H1 (cell line): ENCODE measurements at regions not wholly inside any gene's neighbourhood (a gene's known extent, or its start where the extent isn't known, plus 50 kb on each side); places are given as distances from the start of the nearest gene placed in this dataset.

Experiments
- BCL11A ChIP-seq, 2 experiments: IDR thresholded peaks; one replicate each; pipeline ENCODE4 v1.6.1; 2011; ENCODE audit warnings: low read depth in 2 of 2, low read length in 2 of 2, mild to moderate bottlenecking in 2 of 2
- BRCA1 ChIP-seq: IDR thresholded peaks from 2 replicates; pipeline ENCODE4 v1.6.1; 2012; ENCODE audit warnings: low read depth, low read length, improper control_type of control experiment
- CHD1 ChIP-seq: IDR thresholded peaks from 2 replicates; pipeline ENCODE4 v1.6.1; 2012; ENCODE audit warnings: low read depth, low read length, improper control_type of control experiment
- CREB1 ChIP-seq: IDR thresholded peaks from 2 replicates; pipeline ENCODE4 v1.6.1; 2012; ENCODE audit warnings: inconsistent platforms
- CTBP2 ChIP-seq: IDR thresholded peaks from 2 replicates; pipeline ENCODE4 v1.7.0; 2011; ENCODE audit warnings: borderline replicate concordance, mild to moderate bottlenecking, moderate library complexity, mixed read lengths, low read length; ENCODE audit not compliant: insufficient read depth, insufficient read length
- EP300 ChIP-seq, 2 experiments: IDR thresholded peaks; 1 replicate in 1 of 2; 2 replicates in 1 of 2; pipeline ENCODE4 v1.6.1; 2011 to 2012; ENCODE audit warnings: low read depth in 2 of 2, low read length in 2 of 2, mild to moderate bottlenecking in 2 of 2, borderline replicate concordance in 1 of 2, inconsistent platforms in 1 of 2, moderate library complexity in 1 of 2
- KDM1A ChIP-seq: fragments of 200-600, 300-600 bp; sonication (generic); IDR thresholded peaks from 2 replicates; pipeline ENCODE4 v1.7.1; 2016; ENCODE audit warnings: mild to moderate bottlenecking, low read length, borderline replicate concordance
- RFX5 ChIP-seq: IDR thresholded peaks from 2 replicates; pipeline ENCODE4 v1.6.1; 2011; ENCODE audit warnings: low read depth, low read length, improper control_type of control experiment, borderline replicate concordance
- RNF2 ChIP-seq: fragments of 200-900, 300-1000 bp; sonication (generic); IDR thresholded peaks from 2 replicates; pipeline ENCODE4 v1.7.1; 2016; ENCODE audit warnings: borderline replicate concordance, low read depth, mild to moderate bottlenecking, antibody characterized with exemption, low read length; ENCODE audit not compliant: poor library complexity, severe bottlenecking; ENCODE audit errors: missing control alignments
- SIRT6 ChIP-seq: IDR thresholded peaks from one replicate; pipeline ENCODE4 v1.7.1; 2012; ENCODE audit warnings: low read length, inconsistent platforms
- SP4 ChIP-seq: IDR thresholded peaks from 2 replicates; pipeline ENCODE4 v1.6.1; 2012; ENCODE audit warnings: low read length, inconsistent platforms
- TAF1 ChIP-seq: IDR thresholded peaks from 2 replicates; pipeline ENCODE4 v1.6.1; 2011; ENCODE audit warnings: mild to moderate bottlenecking, low read depth, low read length
- TF ChIP-seq, protein P1 (sequence below): fragments of 300-600 bp; sonication (generic); IDR thresholded peaks from 2 replicates; pipeline ENCODE4 v1.7.1; 2012; ENCODE audit warnings: low read length, moderate library complexity, mild to moderate bottlenecking, inconsistent platforms; ENCODE audit not compliant: insufficient replicate concordance

DNA sequence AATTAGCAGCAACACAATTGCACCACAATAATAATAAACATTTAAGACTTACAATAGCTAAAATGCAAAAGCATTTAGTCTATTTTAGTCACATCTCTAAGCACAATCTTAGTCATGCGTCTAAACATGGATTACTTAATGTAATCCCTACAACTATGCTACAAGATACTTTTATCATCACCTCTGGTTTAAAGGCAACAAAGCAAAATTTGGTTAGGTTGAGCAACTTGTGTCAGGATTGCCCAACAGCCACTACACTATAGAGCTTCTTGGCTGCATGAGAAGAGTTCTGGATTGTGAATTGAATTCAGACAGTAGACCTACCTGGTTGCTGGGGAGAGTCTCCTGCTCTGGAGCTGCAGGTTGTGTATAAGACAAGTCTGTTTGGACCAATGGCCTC lies 146.5 kb upstream of the PUDP start (continued):
- TF ChIP-seq, protein P1, sequence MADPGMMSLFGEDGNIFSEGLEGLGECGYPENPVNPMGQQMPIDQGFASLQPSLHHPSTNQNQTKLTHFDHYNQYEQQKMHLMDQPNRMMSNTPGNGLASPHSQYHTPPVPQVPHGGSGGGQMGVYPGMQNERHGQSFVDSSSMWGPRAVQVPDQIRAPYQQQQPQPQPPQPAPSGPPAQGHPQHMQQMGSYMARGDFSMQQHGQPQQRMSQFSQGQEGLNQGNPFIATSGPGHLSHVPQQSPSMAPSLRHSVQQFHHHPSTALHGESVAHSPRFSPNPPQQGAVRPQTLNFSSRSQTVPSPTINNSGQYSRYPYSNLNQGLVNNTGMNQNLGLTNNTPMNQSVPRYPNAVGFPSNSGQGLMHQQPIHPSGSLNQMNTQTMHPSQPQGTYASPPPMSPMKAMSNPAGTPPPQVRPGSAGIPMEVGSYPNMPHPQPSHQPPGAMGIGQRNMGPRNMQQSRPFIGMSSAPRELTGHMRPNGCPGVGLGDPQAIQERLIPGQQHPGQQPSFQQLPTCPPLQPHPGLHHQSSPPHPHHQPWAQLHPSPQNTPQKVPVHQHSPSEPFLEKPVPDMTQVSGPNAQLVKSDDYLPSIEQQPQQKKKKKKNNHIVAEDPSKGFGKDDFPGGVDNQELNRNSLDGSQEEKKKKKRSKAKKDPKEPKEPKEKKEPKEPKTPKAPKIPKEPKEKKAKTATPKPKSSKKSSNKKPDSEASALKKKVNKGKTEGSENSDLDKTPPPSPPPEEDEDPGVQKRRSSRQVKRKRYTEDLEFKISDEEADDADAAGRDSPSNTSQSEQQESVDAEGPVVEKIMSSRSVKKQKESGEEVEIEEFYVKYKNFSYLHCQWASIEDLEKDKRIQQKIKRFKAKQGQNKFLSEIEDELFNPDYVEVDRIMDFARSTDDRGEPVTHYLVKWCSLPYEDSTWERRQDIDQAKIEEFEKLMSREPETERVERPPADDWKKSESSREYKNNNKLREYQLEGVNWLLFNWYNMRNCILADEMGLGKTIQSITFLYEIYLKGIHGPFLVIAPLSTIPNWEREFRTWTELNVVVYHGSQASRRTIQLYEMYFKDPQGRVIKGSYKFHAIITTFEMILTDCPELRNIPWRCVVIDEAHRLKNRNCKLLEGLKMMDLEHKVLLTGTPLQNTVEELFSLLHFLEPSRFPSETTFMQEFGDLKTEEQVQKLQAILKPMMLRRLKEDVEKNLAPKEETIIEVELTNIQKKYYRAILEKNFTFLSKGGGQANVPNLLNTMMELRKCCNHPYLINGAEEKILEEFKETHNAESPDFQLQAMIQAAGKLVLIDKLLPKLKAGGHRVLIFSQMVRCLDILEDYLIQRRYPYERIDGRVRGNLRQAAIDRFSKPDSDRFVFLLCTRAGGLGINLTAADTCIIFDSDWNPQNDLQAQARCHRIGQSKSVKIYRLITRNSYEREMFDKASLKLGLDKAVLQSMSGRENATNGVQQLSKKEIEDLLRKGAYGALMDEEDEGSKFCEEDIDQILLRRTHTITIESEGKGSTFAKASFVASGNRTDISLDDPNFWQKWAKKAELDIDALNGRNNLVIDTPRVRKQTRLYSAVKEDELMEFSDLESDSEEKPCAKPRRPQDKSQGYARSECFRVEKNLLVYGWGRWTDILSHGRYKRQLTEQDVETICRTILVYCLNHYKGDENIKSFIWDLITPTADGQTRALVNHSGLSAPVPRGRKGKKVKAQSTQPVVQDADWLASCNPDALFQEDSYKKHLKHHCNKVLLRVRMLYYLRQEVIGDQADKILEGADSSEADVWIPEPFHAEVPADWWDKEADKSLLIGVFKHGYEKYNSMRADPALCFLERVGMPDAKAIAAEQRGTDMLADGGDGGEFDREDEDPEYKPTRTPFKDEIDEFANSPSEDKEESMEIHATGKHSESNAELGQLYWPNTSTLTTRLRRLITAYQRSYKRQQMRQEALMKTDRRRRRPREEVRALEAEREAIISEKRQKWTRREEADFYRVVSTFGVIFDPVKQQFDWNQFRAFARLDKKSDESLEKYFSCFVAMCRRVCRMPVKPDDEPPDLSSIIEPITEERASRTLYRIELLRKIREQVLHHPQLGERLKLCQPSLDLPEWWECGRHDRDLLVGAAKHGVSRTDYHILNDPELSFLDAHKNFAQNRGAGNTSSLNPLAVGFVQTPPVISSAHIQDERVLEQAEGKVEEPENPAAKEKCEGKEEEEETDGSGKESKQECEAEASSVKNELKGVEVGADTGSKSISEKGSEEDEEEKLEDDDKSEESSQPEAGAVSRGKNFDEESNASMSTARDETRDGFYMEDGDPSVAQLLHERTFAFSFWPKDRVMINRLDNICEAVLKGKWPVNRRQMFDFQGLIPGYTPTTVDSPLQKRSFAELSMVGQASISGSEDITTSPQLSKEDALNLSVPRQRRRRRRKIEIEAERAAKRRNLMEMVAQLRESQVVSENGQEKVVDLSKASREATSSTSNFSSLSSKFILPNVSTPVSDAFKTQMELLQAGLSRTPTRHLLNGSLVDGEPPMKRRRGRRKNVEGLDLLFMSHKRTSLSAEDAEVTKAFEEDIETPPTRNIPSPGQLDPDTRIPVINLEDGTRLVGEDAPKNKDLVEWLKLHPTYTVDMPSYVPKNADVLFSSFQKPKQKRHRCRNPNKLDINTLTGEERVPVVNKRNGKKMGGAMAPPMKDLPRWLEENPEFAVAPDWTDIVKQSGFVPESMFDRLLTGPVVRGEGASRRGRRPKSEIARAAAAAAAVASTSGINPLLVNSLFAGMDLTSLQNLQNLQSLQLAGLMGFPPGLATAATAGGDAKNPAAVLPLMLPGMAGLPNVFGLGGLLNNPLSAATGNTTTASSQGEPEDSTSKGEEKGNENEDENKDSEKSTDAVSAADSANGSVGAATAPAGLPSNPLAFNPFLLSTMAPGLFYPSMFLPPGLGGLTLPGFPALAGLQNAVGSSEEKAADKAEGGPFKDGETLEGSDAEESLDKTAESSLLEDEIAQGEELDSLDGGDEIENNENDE: no peak
- no peak for TF ChIP-seq RNF2
- no peak for TF ChIP-seq KDM1A
- no peak for TF ChIP-seq CTBP2
- no peak for TF ChIP-seq TAF1
- no peak for TF ChIP-seq RFX5
- TF ChIP-seq SP4: no peak
- TF ChIP-seq BRCA1: no peak
- TF ChIP-seq CHD1: no peak
- TF ChIP-seq EP300 (IDR thresholded peaks at IDR 0.05; ENCODE audit: borderline replicate concordance in 1 of 2, low read depth in 2 of 2, low read length in 2 of 2): no peak
- no peak for TF ChIP-seq SIRT6
- TF ChIP-seq CREB1: no peak
- TF ChIP-seq BCL11A (IDR thresholded peaks at IDR 0.05; ENCODE audit: low read depth in 2 of 2, low read length in 2 of 2): no peak
